H9 (cell line): ENCODE measurements at regions not wholly inside any gene's neighbourhood (a gene's known extent, or its start where the extent isn't known, plus 50 kb on each side); places are given as distances from the start of the nearest gene placed in this dataset.

ENCODE experiments used
- DNase-seq: peaks from one replicate; pipeline ENCODE4 v3.0.0-alpha.2; 2017
- H2AFZ ChIP-seq: one replicate; pipeline ENCODE4 v1.6.1; 2013; ENCODE audit warnings: mild to moderate bottlenecking, low read length, control low read depth, moderate library complexity
- H2AK5ac ChIP-seq: 2 replicates; pipeline ENCODE4 v1.6.1; 2013; ENCODE audit warnings: low read length, control low read depth, mixed read lengths; ENCODE audit not compliant: insufficient read length
- H2BK120ac ChIP-seq: one replicate; pipeline ENCODE4 v1.6.1; 2013; ENCODE audit warnings: low read depth, mild to moderate bottlenecking, low read length, control low read depth, inconsistent platforms; ENCODE audit not compliant: poor library complexity, severe bottlenecking
- H2BK12ac ChIP-seq: 2 replicates; pipeline ENCODE4 v1.6.1; 2013; ENCODE audit warnings: low read length, control low read depth, mixed read lengths, low read depth; ENCODE audit not compliant: insufficient read length
- H2BK15ac ChIP-seq: 2 replicates; pipeline ENCODE4 v1.6.1; 2013; ENCODE audit warnings: low read depth, low read length, control low read depth
- H2BK20ac ChIP-seq: one replicate; pipeline ENCODE4 v1.6.1; 2013; ENCODE audit warnings: low read depth, mild to moderate bottlenecking, low read length, control low read depth, inconsistent platforms; ENCODE audit not compliant: poor library complexity, severe bottlenecking
- H2BK5ac ChIP-seq: 2 replicates; pipeline ENCODE4 v1.6.1; 2013; ENCODE audit warnings: low read length, control low read depth, mixed read lengths; ENCODE audit not compliant: insufficient read length
- H3K14ac ChIP-seq: 2 replicates; pipeline ENCODE4 v1.6.1; 2013; ENCODE audit warnings: low read length, control low read depth; ENCODE audit not compliant: insufficient read depth
- H3K18ac ChIP-seq: 2 replicates; pipeline ENCODE4 v1.6.1; 2013; ENCODE audit warnings: low read depth, mild to moderate bottlenecking, mixed read lengths, low read length, control low read depth; ENCODE audit not compliant: insufficient read length
- H3K23ac ChIP-seq: 2 replicates; pipeline ENCODE4 v1.6.1; 2013; ENCODE audit warnings: low read length, control low read depth, mixed read lengths, low read depth; ENCODE audit not compliant: insufficient read length
- H3K23me2 ChIP-seq: 2 replicates; pipeline ENCODE4 v1.6.1; 2013; ENCODE audit warnings: low read depth, mild to moderate bottlenecking, mixed read lengths, low read length, control low read depth; ENCODE audit not compliant: insufficient read length, poor library complexity, severe bottlenecking
- H3K27ac ChIP-seq: 2 replicates; pipeline ENCODE4 v1.5.1; 2013; ENCODE audit warnings: low read length, control low read depth, mixed read lengths, low read depth; ENCODE audit not compliant: insufficient read length
- H3K27me3 ChIP-seq: 2 replicates; pipeline ENCODE4 v1.6.1; 2013; ENCODE audit warnings: low read length, control low read depth, inconsistent platforms; ENCODE audit not compliant: insufficient read depth
- H3K4ac ChIP-seq: 2 replicates; pipeline ENCODE4 v1.6.1; 2013; ENCODE audit warnings: low read depth, mild to moderate bottlenecking, control low read depth, inconsistent platforms, low read length, moderate library complexity
- H3K4me1 ChIP-seq: 2 replicates; pipeline ENCODE4 v1.6.1; 2013; ENCODE audit warnings: low read length, control low read depth, inconsistent platforms; ENCODE audit not compliant: insufficient read depth
- H3K4me2 ChIP-seq: 2 replicates; pipeline ENCODE4 v1.6.1; 2013; ENCODE audit warnings: low read length, control low read depth, mixed read lengths; ENCODE audit not compliant: insufficient read length, insufficient read depth
- H3K56ac ChIP-seq: 2 replicates; pipeline ENCODE4 v1.6.1; 2013; ENCODE audit warnings: low read depth, mild to moderate bottlenecking, mixed read lengths, low read length, control low read depth; ENCODE audit not compliant: insufficient read length
- H3K79me1 ChIP-seq: 2 replicates; pipeline ENCODE4 v1.6.1; 2013; ENCODE audit warnings: low read depth, mild to moderate bottlenecking, moderate library complexity, low read length, control low read depth, inconsistent platforms; ENCODE audit not compliant: insufficient read depth, poor library complexity, severe bottlenecking
- H3K79me2 ChIP-seq: 2 replicates; pipeline ENCODE4 v1.6.1; 2013; ENCODE audit warnings: low read length, control low read depth, inconsistent platforms; ENCODE audit not compliant: insufficient read depth
- H3K9ac ChIP-seq: 2 replicates; pipeline ENCODE4 v1.6.1; 2013; ENCODE audit warnings: low read length, control low read depth, mixed read lengths; ENCODE audit not compliant: insufficient read length; ENCODE audit errors: extremely low read depth
- H3K9me3 ChIP-seq: one replicate; pipeline ENCODE4 v1.6.1; 2013; ENCODE audit warnings: low read depth, low read length, inconsistent platforms; ENCODE audit not compliant: control insufficient read depth
- H3T11ph ChIP-seq: one replicate; pipeline ENCODE4 v1.6.1; 2013; ENCODE audit warnings: mild to moderate bottlenecking, low read length, control low read depth, inconsistent platforms
- H4K20me1 ChIP-seq: one replicate; pipeline ENCODE4 v1.6.1; 2013; ENCODE audit not compliant: control insufficient read depth, insufficient read length, insufficient read depth
- H4K5ac ChIP-seq: 2 replicates; pipeline ENCODE4 v1.6.1; 2013; ENCODE audit warnings: low read depth, mild to moderate bottlenecking, mixed read lengths, low read length, control low read depth; ENCODE audit not compliant: insufficient read length
- H4K8ac ChIP-seq: replicated peaks from 2 replicates; pipeline ENCODE4 v1.6.1; 2013; ENCODE audit warnings: low read length, control low read depth, mixed read lengths, low read depth; ENCODE audit not compliant: insufficient read length
- H4K91ac ChIP-seq: 2 replicates; pipeline ENCODE4 v1.6.1; 2013; ENCODE audit warnings: low read depth, mild to moderate bottlenecking, moderate library complexity, mixed read lengths, low read length, control low read depth; ENCODE audit not compliant: insufficient read length
- H3K27ac Mint-ChIP-seq, 3 experiments: 2 replicates in 2 of 3; 3 replicates in 1 of 3; pipeline ENCODE4 v1.8.0; 2020 to 2021; ENCODE audit warnings: mixed read lengths in 3 of 3, mild to moderate bottlenecking in 1 of 3, moderate library complexity in 1 of 3
- H3K27me3 Mint-ChIP-seq: 2 replicates; pipeline ENCODE4 v1.8.0; 2021; ENCODE audit warnings: low read depth, mild to moderate bottlenecking, moderate library complexity, mixed read lengths
- H3K36me3 Mint-ChIP-seq, 3 experiments: 2 replicates in 2 of 3; 3 replicates in 1 of 3; pipeline ENCODE4 v1.8.0; 2020 to 2021; ENCODE audit warnings: low read depth in 3 of 3, mixed read lengths in 3 of 3; ENCODE audit not compliant: insufficient read depth in 1 of 3
- H3K4me1 Mint-ChIP-seq, 2 experiments: 2 replicates each; pipeline ENCODE4 v1.8.0; 2020; ENCODE audit warnings: mixed read lengths in 2 of 2
- H3K4me3 Mint-ChIP-seq, 2 experiments: 2 replicates in 1 of 2; 3 replicates in 1 of 2; pipeline ENCODE4 v1.8.0; 2020 to 2021; ENCODE audit warnings: mild to moderate bottlenecking in 2 of 2, mixed read lengths in 2 of 2, moderate library complexity in 1 of 2
- H3K9me3 Mint-ChIP-seq, 2 experiments: 2 replicates in 1 of 2; 3 replicates in 1 of 2; pipeline ENCODE4 v1.8.0; 2020; ENCODE audit warnings: mild to moderate bottlenecking in 2 of 2, mixed read lengths in 2 of 2, moderate library complexity in 1 of 2
- CTCF ChIP-seq: fragments of 200-600 bp; sonication (generic); conservative IDR thresholded peaks from 3 replicates; pipeline ENCODE4 v1.8.0; 2021; ENCODE audit warnings: antibody characterized with exemption, mild to moderate bottlenecking
- WGBS: extraction: QIAGEN DNeasy Blood & Tissue Kit; methylation state at CpG from one replicate; pipeline ENCODE4 v1.1.7; 2013; ENCODE audit warnings: missing lambda C conversion rate, low lambda C conversion rate, mixed read lengths; ENCODE audit not compliant: insufficient read length; ENCODE audit errors: extremely low coverage; 5-methylcytosine and 5-hydroxymethylcytosine counted together

GRCh38 chr2:237020090-237020489 is 65.6 kb upstream of the COPS8 start:
- no peak overlapping the region for H2BK20ac ChIP-seq
- Mint-ChIP-seq H3K27ac (no peak overlapping the region), H3K4me1 (peaks cover 0 to 5% of the 10 kb centered on the region in 2 experiments), H3K36me3 (peaks cover 0 to 4% (median 2%) of the 10 kb centered on the region in 3 experiments; a peak in 3 of 7 replicates), H3K9me3 (peaks cover 0 to 12% of the 10 kb centered on the region in 2 experiments; a peak in 3 of 5 replicates), H3K27me3 (peaks cover 14% of the 10 kb centered on the region), H3K4me3 (no peak overlapping the region)
- no peak overlapping the region for H3T11ph ChIP-seq
- no peak overlapping the region for H3K9ac ChIP-seq
- H3K27ac ChIP-seq: no peak overlapping the region
- no peaks in the 10 kb centered on the region for H3K9me3 ChIP-seq
- H3K23ac ChIP-seq: no peak overlapping the region
- H3K79me1 ChIP-seq: no peaks in the 10 kb centered on the region
- H3K14ac ChIP-seq: no peak overlapping the region
- no peak for TF ChIP-seq CTCF
- H4K20me1 ChIP-seq: no peaks in the 10 kb centered on the region
- no peaks in the 10 kb centered on the region for H3K23me2 ChIP-seq
- no peak overlapping the region for H4K5ac ChIP-seq
- H3K18ac ChIP-seq: no peak overlapping the region
- no peaks in the 10 kb centered on the region for H3K4me1 ChIP-seq
- no peak overlapping the region for H2BK15ac ChIP-seq
- WGBS: no CpG with 5 or more reads among the region's 2 CpGs
- H2BK120ac ChIP-seq: no peak overlapping the region
- H2AK5ac ChIP-seq: no peak overlapping the region
- H2BK5ac ChIP-seq: no peak overlapping the region
- H3K56ac ChIP-seq: no peak overlapping the region
- no peak for DNase-seq
- H4K8ac ChIP-seq: no peak overlapping the region
- no peak overlapping the region for H2AFZ ChIP-seq
- H2BK12ac ChIP-seq: no peak overlapping the region
- H3K4me2 ChIP-seq: no peak overlapping the region
- H3K79me2 ChIP-seq: no peaks in the 10 kb centered on the region
- no peak overlapping the region for H3K4ac ChIP-seq
- H3K27me3 ChIP-seq: no peaks in the 10 kb centered on the region
- H4K91ac ChIP-seq: no peak overlapping the region
